HFFc6 (cell line): ENCODE measurements at regions not wholly inside any gene's neighbourhood (a gene's known extent, or its start where the extent isn't known, plus 50 kb on each side); places are given as distances from the start of the nearest gene placed in this dataset.

ENCODE experiments used
- DNase-seq: peaks from one replicate; pipeline ENCODE4 v3.0.0-alpha.2; 2018
- H3K27ac Mint-ChIP-seq: 2 replicates; pipeline ENCODE4 v1.8.0; 2020; ENCODE audit warnings: mild to moderate bottlenecking, mixed read lengths
- H3K27me3 Mint-ChIP-seq: 2 replicates; pipeline ENCODE4 v1.8.0; 2021; ENCODE audit warnings: mild to moderate bottlenecking, moderate library complexity, mixed read lengths; ENCODE audit not compliant: insufficient read depth
- H3K36me3 Mint-ChIP-seq: 2 replicates; pipeline ENCODE4 v1.8.0; 2021; ENCODE audit warnings: low read depth, mixed read lengths
- H3K4me1 Mint-ChIP-seq: 2 replicates; pipeline ENCODE4 v1.8.0; 2020; ENCODE audit warnings: low read depth, mixed read lengths
- H3K4me3 Mint-ChIP-seq: 2 replicates; pipeline ENCODE4 v1.8.0; 2020; ENCODE audit warnings: mild to moderate bottlenecking, moderate library complexity, mixed read lengths
- H3K9me3 Mint-ChIP-seq: 2 replicates; pipeline ENCODE4 v1.8.0; 2020; ENCODE audit warnings: mild to moderate bottlenecking, mixed read lengths
- TF ChIP-seq, protein P1 (sequence below): fragments of 200-600 bp; sonication (generic); IDR thresholded peaks from 2 replicates; pipeline ENCODE4 v1.5.0; 2021; ENCODE audit warnings: antibody characterized with exemption, mild to moderate bottlenecking

DNA sequence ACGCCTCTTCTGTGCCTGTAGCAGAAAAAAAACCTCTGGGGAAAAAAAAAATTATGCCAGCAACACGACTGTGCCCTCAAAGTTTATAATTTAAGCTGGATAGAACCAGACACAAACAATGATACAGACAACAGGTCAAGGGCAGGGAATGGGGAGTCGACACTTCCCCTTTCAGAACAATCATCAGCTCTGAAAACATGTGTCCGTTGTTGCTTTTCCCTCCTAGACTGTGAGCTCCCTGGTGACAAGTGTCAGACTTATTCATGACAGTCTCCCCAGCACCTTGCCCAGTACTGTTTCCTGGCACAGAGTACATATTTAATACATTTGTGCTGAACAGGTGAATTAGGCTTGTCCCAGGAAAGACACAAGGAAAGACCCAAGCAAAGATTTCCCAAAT lies 178.3 kb downstream of the SOX9 start:
- H3K9me3 Mint-ChIP-seq: no peaks in the 10 kb centered on the region
- peaks cover 15% of the 10 kb centered on the region for H3K4me1 Mint-ChIP-seq
- no peak overlapping the region for H3K27ac Mint-ChIP-seq
- no peak overlapping the region for H3K4me3 Mint-ChIP-seq
- no peak for DNase-seq
- H3K27me3 Mint-ChIP-seq: peaks cover 23% of the 10 kb centered on the region
- TF ChIP-seq, protein P1, sequence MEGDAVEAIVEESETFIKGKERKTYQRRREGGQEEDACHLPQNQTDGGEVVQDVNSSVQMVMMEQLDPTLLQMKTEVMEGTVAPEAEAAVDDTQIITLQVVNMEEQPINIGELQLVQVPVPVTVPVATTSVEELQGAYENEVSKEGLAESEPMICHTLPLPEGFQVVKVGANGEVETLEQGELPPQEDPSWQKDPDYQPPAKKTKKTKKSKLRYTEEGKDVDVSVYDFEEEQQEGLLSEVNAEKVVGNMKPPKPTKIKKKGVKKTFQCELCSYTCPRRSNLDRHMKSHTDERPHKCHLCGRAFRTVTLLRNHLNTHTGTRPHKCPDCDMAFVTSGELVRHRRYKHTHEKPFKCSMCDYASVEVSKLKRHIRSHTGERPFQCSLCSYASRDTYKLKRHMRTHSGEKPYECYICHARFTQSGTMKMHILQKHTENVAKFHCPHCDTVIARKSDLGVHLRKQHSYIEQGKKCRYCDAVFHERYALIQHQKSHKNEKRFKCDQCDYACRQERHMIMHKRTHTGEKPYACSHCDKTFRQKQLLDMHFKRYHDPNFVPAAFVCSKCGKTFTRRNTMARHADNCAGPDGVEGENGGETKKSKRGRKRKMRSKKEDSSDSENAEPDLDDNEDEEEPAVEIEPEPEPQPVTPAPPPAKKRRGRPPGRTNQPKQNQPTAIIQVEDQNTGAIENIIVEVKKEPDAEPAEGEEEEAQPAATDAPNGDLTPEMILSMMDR: no peak
- no peaks in the 10 kb centered on the region for H3K36me3 Mint-ChIP-seq

DNA sequence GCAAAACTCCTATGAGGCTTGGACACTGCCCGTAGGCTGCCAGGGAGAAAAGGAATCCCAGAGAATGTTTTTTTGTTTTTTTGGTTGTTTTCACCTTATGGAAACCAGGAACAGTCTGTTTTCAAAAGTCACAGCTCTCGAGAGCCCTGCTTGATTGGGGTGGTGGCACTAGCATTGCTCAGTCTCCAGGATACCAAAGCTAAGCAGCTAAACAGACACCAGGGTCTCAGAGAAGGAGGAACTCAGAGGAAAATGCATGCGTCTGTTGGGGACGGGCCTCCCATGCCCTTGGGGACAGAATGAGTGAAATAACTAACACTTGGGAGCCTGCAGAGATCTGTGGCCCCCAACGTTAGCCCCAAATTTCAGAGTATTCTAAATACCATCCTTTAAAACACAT lies 178.8 kb downstream of the SOX9 start:
- TF ChIP-seq, protein P1: no peak
- Mint-ChIP-seq H3K36me3 (no peaks in the 10 kb centered on the region), H3K4me3 (no peak overlapping the region), H3K27ac (no peak overlapping the region), H3K4me1 (peaks cover 15% of the 10 kb centered on the region), H3K27me3 (peaks cover 23% of the 10 kb centered on the region), H3K9me3 (no peaks in the 10 kb centered on the region)
- no peak for DNase-seq

DNA sequence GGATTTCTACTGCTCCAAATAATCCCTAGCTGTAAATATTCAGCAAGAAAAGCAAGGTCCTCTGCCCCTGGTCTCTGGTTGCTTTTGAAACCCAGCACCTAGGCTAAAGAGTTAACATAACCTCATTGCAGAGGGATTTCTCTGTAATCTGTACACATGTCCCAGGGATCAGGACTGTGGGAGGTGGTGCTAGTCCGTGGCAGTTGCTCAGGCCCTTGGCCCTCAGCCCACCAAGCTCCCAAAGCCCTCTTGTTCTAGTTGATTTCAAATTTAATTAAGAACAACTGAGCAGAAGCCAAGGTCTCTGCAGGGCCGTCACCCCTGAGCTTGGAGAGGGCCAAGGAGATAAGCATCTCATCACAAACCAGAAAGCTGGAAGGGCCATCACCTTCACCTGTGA lies 181.1 kb downstream of the SOX9 start:
- no peak overlapping the region for H3K27ac Mint-ChIP-seq
- H3K27me3 Mint-ChIP-seq: peaks cover 22% of the 10 kb centered on the region
- TF ChIP-seq, protein P1: no peak
- DNase-seq: no peak
- H3K4me1 Mint-ChIP-seq: peaks cover 19% of the 10 kb centered on the region
- H3K9me3 Mint-ChIP-seq: no peaks in the 10 kb centered on the region
- no peak overlapping the region for H3K4me3 Mint-ChIP-seq
- no peaks in the 10 kb centered on the region for H3K36me3 Mint-ChIP-seq

DNA sequence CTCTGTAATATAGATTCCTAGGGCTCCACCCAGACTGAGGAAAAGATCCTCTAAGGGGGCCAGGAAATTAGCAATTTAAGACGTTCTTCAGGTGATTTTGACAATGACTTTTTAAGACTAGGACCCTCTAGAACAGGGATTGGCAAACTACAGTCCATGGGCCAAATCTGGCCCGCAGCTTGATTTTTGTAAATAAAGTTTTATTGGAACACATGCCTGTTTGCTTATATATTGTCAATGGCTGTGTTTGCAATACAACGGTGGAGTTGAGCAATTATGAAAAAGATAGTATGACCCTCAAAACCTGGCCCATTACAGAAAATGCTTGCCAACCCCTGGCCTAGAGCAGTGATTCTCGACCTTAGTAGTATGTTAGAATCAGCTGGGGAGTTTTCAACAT lies 181.9 kb downstream of the SOX9 start:
- H3K36me3 Mint-ChIP-seq: no peaks in the 10 kb centered on the region
- TF ChIP-seq, protein P1: no peak
- H3K27ac Mint-ChIP-seq: no peak overlapping the region
- no peak for DNase-seq
- H3K4me1 Mint-ChIP-seq: peaks cover 10% of the 10 kb centered on the region; the same call in 1 of the 2 replicates
- peaks cover 24% of the 10 kb centered on the region for H3K27me3 Mint-ChIP-seq
- H3K4me3 Mint-ChIP-seq: no peak overlapping the region
- no peaks in the 10 kb centered on the region for H3K9me3 Mint-ChIP-seq

DNA sequence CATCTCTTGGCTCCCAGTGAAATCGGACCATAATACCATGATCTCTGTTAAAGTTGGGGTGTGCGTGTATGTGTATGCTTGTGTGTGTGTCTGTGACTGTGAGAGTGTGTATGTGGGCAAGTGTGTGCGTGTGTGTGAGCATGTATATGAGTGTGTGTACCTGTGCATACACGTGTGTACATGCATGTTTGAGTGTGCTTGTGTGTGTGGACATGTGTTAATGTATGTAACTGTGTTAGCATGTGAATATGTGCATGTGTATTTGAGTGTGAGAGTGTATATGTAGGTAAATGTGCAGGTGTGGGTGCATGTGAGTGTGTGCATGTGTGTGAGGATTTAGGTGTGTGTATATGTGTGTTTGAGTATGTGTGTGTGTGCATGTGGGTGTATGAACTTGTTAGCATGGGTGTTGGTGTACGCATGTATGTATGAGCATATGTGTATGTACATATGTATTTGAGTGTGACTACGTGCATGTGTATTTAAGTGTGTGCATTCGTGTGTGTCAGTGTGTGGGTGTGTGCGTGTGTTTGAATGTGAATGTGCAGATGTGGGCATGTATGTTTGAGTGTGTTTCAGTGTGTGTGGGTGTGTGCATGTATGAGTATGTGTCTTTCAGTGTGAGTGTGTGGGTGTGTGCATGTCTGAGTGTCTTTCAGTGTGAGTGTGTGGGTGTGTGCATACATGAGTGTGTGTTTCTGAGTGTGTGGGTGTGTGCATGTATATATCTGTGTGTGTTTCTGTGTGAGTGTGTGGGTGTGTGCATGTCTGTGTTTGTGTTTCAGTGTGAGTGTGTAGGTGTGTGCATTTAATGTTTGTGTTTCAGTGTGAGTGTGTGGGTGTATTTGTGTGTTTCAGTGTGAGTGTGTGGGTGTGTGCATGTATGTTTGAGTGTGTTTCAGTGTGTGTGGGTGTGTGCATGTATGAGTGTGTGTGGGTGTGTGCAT lies 183.2 kb downstream of the SOX9 start:
- Mint-ChIP-seq H3K27me3 (peaks cover 27% of the 10 kb centered on the region), H3K4me3 (no peak overlapping the region)

More for the DNA sequence above, 183.2 kb downstream of the SOX9 start:
- H3K27ac Mint-ChIP-seq: no peak overlapping the region
- H3K36me3 Mint-ChIP-seq: no peaks in the 10 kb centered on the region
- H3K9me3 Mint-ChIP-seq: no peaks in the 10 kb centered on the region
- peaks cover 10% of the 10 kb centered on the region; the same call in 1 of the 2 replicates for H3K4me1 Mint-ChIP-seq
- TF ChIP-seq, protein P1: no peak
- no peak for DNase-seq
